Breast epithelium (tissue), 3 donors: ENCODE measurements at regions not wholly inside any gene's neighbourhood (a gene's known extent, or its start where the extent isn't known, plus 50 kb on each side); places are given as distances from the start of the nearest gene placed in this dataset.

Experiments
- CTCF ChIP-seq, 3 donors: fragments of 450-650 bp; IDR thresholded peaks; one replicate each; pipeline ENCODE4 v1.5.1; 2016 to 2017; ENCODE audit warnings: antibody characterized with exemption in 3 of 3, mild to moderate bottlenecking in 3 of 3, moderate library complexity in 3 of 3
- POLR2A ChIP-seq: fragments of 450-650 bp; IDR thresholded peaks from one replicate; pipeline ENCODE4 v1.6.1; 2016; ENCODE audit warnings: antibody characterized with exemption, mild to moderate bottlenecking, moderate library complexity
- POLR2AphosphoS5 ChIP-seq, 3 donors: sonication (generic); formaldehyde crosslinking; IDR thresholded peaks; one replicate each; pipeline ENCODE4 v1.6.1; 2017; ENCODE audit warnings: antibody characterized with exemption in 3 of 3

GRCh38 chr10:106336874-106337273 is 827.6 kb downstream of the SORCS1 start:
- TF ChIP-seq CTCF (IDR thresholded peaks at IDR 0.05) (no peak), POLR2A (no peak), POLR2AphosphoS5 (IDR thresholded peaks at IDR 0.05) (no peak)
